Eye (tissue), 1 donor: ENCODE measurements at regions not wholly inside any gene's neighbourhood (a gene's known extent, or its start where the extent isn't known, plus 50 kb on each side); places are given as distances from the start of the nearest gene placed in this dataset.
A peak's percentile ranks its signal among the peaks of the same experiment; 100 is the strongest.

ENCODE experiments used
- DNase-seq: peaks from one replicate; pipeline ENCODE4 v3.0.0-alpha.2; 2015

DNA sequence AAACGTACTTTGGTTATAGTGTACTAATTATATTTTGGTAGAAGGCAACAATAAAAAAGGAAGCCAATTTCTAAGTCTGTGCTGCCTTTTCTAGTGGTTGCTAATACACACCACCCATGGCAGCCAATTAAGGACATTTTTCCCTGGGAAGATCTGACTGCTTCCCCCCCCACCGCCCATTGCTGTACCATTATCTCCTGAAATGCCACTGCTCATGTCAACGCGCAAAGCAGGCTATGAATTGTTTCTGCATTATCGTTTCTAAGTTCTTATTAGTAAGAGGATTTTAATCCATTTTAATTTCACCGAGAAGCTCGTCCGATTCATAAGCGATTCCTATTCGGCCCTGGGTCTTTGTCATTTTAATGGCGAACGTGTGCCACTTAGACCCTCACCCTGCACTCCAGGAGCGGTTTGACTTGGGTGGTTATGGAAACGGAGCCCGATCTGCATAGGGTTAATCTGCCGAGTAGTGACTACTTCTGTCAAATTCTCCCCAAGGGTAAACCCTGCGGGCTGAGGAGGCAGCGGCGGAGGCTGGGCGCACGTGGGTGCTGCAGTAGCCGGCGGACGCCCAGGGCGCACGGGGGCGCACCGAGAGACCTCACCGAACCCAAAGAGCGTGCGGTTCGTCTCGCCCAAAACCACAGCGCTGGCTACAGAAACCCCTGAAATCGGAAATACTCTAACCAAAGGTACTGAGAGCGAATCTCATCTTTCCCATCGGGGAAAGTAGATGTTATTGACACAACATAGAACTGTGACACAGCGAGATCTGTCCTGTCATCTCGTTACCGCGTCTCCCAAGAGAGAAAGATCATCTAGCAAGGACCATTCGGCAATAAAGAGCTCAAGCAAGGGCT is 55.8 kb upstream of the SHC3 start:
- peak; percentile 72 for DNase-seq

DNA sequence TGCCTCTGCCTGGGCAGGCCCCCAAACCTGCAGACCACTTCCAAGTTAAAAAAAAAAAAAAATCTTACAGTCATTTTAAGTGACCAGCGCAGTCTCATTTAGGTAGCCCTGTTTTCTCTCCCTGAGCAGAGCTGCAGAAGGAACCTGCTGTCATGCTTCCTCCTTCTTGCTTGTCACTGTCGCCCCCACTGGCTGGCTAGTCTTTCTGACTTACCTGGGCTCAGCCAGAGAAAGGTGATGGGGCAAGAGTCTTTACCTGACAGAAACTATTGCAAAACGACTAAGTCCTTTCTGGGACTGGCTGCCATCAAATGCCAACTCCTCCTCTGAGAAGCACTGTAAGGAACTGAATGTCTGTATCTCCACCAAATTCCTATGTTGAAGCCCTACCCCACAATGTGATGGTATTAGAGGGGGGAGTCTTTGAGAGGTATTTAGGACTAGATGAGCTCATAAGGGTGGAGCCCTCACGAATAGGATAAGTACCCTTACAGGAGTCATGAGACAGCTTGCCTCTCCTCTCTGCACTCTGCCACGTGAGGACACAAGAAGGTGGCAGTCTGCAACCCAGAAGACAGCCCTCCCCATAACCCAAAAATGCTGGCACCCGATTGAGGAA is 58.4 kb upstream of the SHC3 start:
- no peak for DNase-seq

DNA sequence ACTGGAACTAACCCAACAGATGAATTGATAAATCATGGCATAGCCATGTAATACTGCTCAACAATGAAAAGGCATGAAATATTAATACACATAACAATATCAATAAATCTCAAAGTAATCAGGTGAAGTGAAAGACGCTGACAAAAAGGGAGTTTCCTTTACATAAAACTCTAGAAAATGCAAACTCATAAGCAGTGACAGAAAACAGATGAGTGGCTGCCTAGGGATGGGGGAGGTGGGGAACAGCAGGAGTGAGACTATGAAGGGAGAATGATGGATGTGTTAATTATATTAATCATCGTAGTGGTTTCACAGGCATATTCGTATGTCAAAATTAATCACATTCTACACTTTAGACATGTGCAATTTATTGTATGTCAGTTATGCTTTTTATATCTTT is 59.8 kb upstream of the SHC3 start:
- DNase-seq, result no peak

DNA sequence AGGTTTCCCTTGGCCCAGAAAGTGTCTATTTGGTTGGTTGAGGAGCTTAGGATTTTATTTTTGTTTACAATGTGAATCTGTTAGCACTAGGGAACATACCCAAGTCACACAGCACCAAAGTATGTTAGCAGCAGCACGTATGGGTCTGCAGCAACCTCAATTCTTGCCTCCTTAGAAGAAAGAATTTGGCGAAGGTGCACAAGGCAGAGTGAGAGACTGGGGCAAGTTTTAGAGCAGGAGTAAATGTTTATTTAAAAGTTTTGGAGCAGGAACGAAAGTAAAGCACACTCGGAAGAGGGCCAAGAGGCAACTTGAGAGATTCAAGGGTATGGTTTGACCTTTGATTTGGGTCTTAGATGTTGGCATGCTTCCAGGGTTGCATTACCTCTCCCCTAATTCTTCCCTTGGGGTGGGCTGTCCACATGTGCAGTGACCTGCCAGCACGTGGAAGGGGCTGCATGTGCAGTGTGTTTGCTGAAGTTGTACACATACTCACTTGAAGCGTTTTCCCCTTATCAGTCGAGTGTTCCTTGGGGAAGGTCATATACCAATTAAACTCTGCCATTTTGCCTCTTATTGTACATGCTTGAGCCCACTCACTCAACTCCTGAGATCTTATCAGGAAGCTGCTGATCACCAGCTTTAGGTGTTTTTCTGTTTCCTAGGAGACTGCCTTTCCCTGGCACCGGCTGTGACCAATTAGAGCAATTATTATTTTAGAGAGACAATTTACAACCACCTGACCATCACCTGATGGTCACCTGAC is 64.9 kb upstream of the SHC3 start:
- DNase-seq, result no peak

DNA sequence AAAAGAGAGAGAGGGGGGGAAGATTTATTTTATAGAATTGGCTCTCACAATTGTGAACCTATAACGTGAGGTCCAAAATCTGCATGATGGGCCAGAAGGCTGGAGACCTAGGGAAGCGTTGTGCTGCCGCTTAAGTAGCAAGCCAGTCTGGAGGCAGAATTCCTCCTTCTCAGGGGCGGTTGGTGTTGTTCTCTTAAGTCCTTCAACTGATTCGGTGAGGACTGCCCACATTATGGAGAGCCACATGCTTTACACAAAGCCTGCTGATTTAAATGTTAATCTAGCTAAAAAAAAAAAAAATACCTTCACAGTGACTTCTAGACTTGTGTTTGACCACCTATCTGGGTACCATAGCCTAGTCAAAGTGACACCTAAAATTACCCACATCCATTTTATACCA is 64.2 kb upstream of the CKS2 start:
- no peak for DNase-seq

DNA sequence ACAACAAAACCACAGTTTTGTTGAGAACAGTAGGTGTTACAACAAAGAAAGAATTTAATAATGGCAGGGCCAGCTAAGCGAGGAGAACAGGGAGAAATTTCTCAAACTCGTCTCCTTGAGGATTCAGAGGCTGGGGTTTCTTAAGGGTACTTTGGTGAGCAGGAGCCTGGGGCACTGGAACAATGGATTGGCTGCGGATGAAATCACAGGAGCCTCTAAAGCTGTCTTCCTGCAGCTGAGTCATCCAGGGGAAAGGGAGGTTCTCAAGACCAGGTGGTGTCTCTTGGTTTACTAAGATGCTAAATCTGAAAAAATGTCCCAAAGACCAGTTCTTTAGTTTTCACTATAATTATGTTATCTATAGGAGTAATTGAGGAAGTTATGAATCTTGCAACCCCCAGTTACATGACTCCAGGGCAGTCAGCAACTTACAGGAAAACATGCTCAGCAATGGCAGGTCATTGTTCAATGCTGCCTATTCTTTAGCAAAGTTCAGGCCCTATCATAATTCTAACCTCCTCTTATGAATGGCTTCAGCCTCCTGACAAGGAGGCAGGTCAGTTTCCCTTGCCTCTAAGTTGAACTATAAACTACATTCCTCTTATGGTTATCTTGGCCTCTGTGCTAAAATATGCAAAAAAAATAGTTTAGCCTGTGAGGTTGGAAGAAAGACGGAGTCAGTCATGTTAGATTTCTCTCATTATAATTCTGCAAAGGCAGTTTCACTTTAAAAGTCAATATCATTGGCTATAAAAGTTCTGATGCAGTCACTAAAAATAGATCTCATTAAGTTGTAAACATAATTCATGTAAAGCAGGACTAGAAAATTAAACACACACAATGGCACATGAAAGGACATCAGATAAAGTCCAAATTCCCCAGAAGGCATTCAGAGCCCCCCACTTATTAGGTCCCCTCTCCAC is 63.3 kb upstream of the CKS2 start:
- no peak for DNase-seq

DNA sequence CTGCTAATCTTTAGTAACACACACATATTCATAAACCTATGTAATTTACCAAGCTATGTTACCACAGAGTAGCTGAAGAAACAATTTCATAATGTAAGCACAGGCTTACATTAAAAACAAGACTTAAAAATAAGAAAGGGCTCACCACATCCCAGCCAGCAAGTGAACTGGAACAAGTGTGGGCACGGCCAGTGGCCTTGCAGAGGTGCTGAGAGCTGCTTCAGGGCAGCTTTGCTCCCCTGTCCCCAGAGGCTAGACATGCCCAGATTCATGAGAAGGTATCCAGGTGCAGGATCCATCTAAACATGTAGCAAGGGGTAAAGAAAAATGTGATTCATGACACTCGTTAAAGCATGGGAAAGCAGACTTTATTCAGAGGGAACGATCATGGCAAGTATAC is 62.0 kb upstream of the CKS2 start:
- DNase-seq, result no peak

DNA sequence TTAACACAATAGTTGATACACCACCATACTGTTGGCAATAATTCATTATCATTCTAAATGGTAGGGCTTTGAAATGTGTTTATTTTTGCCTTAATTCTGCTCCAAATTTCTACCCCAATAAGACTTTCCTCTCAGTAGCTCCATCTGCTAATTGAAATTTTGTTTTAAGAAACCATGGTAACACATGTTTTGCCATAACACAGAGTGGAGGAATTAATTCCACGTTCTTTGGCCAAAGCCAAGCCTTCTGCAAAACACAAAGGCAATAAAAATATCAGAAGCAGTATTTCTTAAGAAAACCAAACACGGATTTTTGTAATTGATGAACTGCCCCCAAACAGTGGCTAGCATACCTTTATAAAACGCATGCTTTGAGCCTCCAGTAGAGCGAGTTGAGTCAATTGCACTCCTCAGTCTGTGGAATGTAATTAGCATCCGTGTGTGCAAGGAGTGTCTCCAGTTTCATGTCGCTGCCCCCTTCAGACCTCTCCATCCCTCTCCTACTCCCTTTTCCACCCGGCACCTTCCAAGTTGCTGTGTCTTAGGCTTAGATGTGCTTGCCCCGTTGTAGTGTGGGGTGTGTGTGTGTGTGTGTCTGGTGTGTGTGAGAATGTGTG is 58.2 kb upstream of the CKS2 start:
- DNase-seq, result peak; percentile 19

DNA sequence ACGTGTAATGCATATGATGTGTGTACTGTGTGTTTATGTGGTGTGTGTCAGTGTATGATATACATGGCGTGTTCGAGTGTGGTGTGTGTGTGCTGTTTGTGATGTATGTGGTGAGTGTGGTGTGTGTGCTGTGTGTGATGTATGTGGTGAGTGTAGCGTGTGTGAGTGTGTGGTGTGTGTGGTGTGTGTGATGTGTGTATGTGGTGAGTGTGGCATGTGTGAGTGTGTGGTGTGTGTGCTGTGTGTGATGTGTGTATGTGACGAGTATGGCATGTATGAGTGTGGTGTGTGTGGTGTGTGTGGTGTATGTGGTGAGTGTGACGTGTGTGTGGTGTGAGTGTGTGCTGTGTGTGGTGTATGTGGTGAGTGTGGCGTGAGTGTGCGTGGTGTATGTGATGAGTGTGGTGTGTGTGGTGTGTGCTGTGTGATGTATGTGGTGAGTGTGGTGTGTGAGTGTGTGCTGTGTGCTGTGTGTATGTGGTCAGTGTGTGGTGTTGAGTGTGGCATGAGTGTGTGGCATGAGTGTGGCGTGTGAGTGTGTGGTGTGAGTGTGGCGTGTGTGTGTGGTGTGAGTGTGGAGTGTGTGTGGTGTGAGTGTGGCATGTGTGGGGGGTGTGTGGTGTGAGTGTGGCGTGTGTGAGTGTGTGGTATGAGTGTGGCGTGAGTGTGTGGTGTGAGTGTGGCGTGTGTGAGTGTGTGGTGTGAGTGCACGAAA is 56.8 kb upstream of the CKS2 start:
- no peak for DNase-seq

DNA sequence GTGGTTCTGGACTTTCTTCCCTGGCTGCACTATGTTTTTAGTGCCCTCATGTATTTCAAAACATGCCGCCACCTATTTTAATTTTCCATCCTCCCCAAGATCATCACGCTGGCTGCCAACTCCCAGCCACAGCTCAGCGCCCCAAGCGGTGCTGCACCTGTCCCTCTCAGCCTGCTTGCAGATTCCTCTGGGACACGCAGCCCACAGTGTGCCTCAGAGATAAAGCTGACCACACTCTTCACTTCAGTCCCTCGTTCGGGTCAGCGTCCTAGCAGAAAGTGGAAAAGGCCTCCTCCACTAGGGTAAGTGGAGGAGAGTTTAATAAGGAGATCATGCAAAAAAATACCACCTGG is 56.2 kb upstream of the CKS2 start:
- DNase-seq, result no peak

DNA sequence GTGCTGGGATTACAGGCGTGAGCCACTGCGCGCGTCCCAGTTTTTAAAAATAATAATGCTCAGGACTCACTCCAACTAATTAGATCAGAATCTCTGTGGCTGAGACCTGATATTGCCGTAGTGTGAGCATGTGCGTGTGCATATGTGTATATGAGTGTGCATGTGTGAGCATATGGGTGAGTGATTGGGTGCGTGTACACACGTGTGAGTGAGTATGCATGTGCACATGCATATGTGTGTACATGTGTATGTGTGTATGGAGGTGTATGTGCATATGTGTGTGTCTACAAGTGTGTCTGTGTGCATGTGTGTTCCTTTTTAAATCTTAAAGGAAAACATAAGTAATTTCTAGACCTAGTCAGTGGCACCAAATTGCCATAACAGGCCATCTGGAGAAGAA is 54.8 kb upstream of the CKS2 start:
- no peak for DNase-seq

DNA sequence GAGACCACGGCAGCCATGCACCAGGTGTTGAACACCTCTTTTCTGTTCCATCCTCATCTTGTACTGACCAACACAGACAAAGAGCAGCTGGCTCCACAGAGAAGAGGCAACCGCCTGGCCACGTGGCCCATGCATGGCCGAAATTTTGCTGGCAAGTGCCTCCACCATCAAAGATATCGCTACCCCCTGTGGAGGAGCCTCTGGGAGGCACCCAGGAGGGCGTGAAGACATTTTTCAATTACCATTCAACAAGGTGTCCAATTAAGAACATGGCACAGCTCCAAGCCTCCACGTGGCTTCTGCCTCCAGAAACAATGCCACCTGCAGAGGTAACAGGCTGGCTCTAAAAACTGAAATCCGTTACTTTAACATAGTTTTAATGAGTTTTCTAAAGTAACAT is 54.4 kb upstream of the CKS2 start:
- DNase-seq, result no peak

DNA sequence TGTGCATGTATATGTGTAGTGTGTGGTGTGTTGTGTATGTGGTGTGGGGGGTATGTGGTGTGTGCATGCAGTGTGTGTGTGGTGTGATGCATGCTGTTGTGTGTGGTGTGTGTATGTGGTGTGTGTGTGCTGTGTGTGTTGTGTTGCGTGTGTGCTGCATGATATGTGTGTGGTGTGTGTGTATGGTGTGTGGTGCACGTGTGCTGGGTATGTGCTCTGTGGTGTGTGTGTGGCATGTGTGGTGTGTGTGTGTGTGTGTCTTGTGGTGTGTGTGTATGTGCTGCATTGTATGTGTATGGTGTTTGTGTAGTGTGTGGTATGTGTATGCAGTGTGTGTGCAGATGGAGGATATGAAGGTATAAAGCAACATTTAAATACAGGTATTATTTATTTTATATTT is 50.5 kb upstream of the CKS2 start:
- DNase-seq, result no peak
